Astrocyte of the cerebellum (primary cell): ENCODE measurements at regions not wholly inside any gene's neighbourhood (a gene's known extent, or its start where the extent isn't known, plus 50 kb on each side); places are given as distances from the start of the nearest gene placed in this dataset.

Experiments
- DNase-seq: peaks from one replicate; pipeline ENCODE4 v3.0.0-alpha.2; 2011; ENCODE audit warnings: low read depth
- H3K4me3 ChIP-seq: 2 replicates; pipeline ENCODE4 v1.5.1; 2011; ENCODE audit warnings: mild to moderate bottlenecking, low read depth, low read length, moderate library complexity
- CTCF ChIP-seq: IDR thresholded peaks from 2 replicates; pipeline ENCODE4 v1.5.1; 2012; ENCODE audit warnings: low read length, low read depth, moderate library complexity, mild to moderate bottlenecking; ENCODE audit errors: missing control alignments
- in situ Hi-C: cut with HindIII; loops from 2 replicates; pipeline ENCODE4 v1.10.0; 2017; ENCODE audit warnings: low sequenced_read_pairs

- no peak for TF ChIP-seq CTCF
- DNase-seq, result no peak
- H3K4me3 ChIP-seq, result no peak overlapping the region
- in situ Hi-C loops, result no loop called here
Measured at GRCh38 chr6:93943661-93944060, 524.3 kb upstream of the EPHA7 start.

- no peak for TF ChIP-seq CTCF
- DNase-seq, result no peak
- no peak overlapping the region for H3K4me3 ChIP-seq
- in situ Hi-C loops, result no loop called here
Measured at GRCh38 chr6:93940381-93940780, 521.0 kb upstream of the EPHA7 start.

GRCh38 chr6:93932175-93932574, 512.8 kb upstream of the EPHA7 start:
- DNase-seq, result no peak
- no peak overlapping the region for H3K4me3 ChIP-seq
- no peak for TF ChIP-seq CTCF
- in situ Hi-C loops, result no loop called here

- no peak for TF ChIP-seq CTCF
- DNase-seq, result no peak
- in situ Hi-C loops, result no loop called here
- H3K4me3 ChIP-seq, result no peak overlapping the region
Measured at GRCh38 chr6:93927731-93928130, 508.4 kb upstream of the EPHA7 start.

- TF ChIP-seq CTCF, result no peak
- no peak overlapping the region for H3K4me3 ChIP-seq
- no peak for DNase-seq
- in situ Hi-C loops, result no loop called here
Measured at GRCh38 chr6:93919365-93919764, 500.0 kb upstream of the EPHA7 start.

GRCh38 chr6:93918258-93918657, 498.9 kb upstream of the EPHA7 start:
- in situ Hi-C loops, result no loop called here
- no peak overlapping the region for H3K4me3 ChIP-seq
- TF ChIP-seq CTCF, result no peak
- DNase-seq, result no peak

GRCh38 chr6:93917216-93917615, 497.9 kb upstream of the EPHA7 start:
- DNase-seq, result no peak
- in situ Hi-C loops, result no loop called here
- no peak for TF ChIP-seq CTCF
- no peak overlapping the region for H3K4me3 ChIP-seq
